ENCODE measurements at regions not wholly inside any gene's neighbourhood (a gene's known extent, or its start where the extent isn't known, plus 50 kb on each side); places are given as distances from the start of the nearest gene placed in this dataset.

GRCh38 chr5:128773378-128773777, 191.9 kb upstream of the SLC27A6 start:
- peak; percentile 91 for DNase-seq (ENCODE audit: low read depth, low spot score)
- H3K4me1 ChIP-seq (ENCODE audit: control insufficient read depth, extremely low read depth, insufficient read depth, low read length), result peaks cover 20% of the 10 kb centered on the region
- TF ChIP-seq FOS (IDR thresholded peaks at IDR 0.05; ENCODE audit: borderline replicate concordance, insufficient read depth, low read length) (no peak), JUN (IDR thresholded peaks at IDR 0.05; ENCODE audit: borderline replicate concordance, insufficient read depth, insufficient read length, low read depth) (no peak), MYC (IDR thresholded peaks at IDR 0.05; ENCODE audit: low read depth, low read length) (no peak), CTCF (IDR thresholded peaks at IDR 0.05; ENCODE audit: extremely low read depth in 1 of 2, insufficient read depth in 1 of 2, low read depth in 1 of 2, low read length in 2 of 2) (no peak), GATA2 (IDR thresholded peaks at IDR 0.05; ENCODE audit: insufficient read depth, insufficient read length, low read depth, low read length) (no peak), POLR2A (IDR thresholded peaks at IDR 0.05; ENCODE audit: low read depth, low read length) (no peak), MAX (IDR thresholded peaks at IDR 0.05; ENCODE audit: insufficient read depth, insufficient read length) (no peak), EZH2 (IDR thresholded peaks at IDR 0.05; ENCODE audit: borderline replicate concordance, low read depth, low read length, severe bottlenecking) (no peak), POLR2AphosphoS5 (IDR thresholded peaks at IDR 0.05; ENCODE audit: insufficient read depth, low read depth, low read length) (no peak)
- CTCF ChIA-PET, result no interaction called here
- no peak overlapping the region for H3K9ac ChIP-seq (replicated peaks; ENCODE audit: extremely low read depth, insufficient read depth, low read length)
- no peaks in the 10 kb centered on the region for H3K36me3 ChIP-seq (ENCODE audit: control insufficient read depth in 2 of 2, extremely low read depth in 1 of 2, insufficient read depth in 2 of 2, low read length in 2 of 2)
- dilution Hi-C loops (cut with MboI; ENCODE audit: extremely low pct_ligation_motif_present, low sequenced_read_pairs), result no loop called here
- peak overlapping the region; percentile 58 for H2AFZ ChIP-seq (ENCODE audit: low read depth, low read length)
- H4K20me1 ChIP-seq (replicated peaks; ENCODE audit: control insufficient read depth, extremely low read depth, insufficient read depth, low read length), result no peaks in the 10 kb centered on the region
- intact Hi-C loops (cut with micrococcal nuclease), result loop anchor here (1.0 kb wide), 1 partner anchor 53 kb away; no protein-coding TSS in a partner anchor
- peak; percentile 73 for FAIRE-seq
- POLR2A ChIA-PET, result no interaction called here
- H3K4me3 ChIP-seq (replicated peaks in 1 of 3; ENCODE audit: insufficient read depth in 1 of 3, low read depth in 1 of 3, low read length in 3 of 3), result no peak overlapping the region
- H3K27me3 ChIP-seq (ENCODE audit: control insufficient read depth in 2 of 2, insufficient read depth in 2 of 2, low read length in 2 of 2), result no peaks in the 10 kb centered on the region
- H3K27ac ChIP-seq (ENCODE audit: insufficient read depth, low read depth, low read length), result no peak overlapping the region
- H3K79me2 ChIP-seq (ENCODE audit: control insufficient read depth, insufficient read depth, low read length), result no peaks in the 10 kb centered on the region
- peak overlapping the region; percentile 62 for H3K4me2 ChIP-seq (ENCODE audit: insufficient read depth, low read length)
- no TSS peak for BruUV-seq (replicated peaks)
- no peaks in the 10 kb centered on the region for H3K9me1 ChIP-seq (replicated peaks; ENCODE audit: control insufficient read depth, extremely low read depth, insufficient read depth, low read length)
- no peaks in the 10 kb centered on the region for H3K9me3 ChIP-seq (replicated peaks; ENCODE audit: control insufficient read depth, insufficient read depth, low read length)

Measured in endothelial cell of umbilical vein (primary cell).